CD14-positive monocyte (primary cell): ENCODE measurements at regions not wholly inside any gene's neighbourhood (a gene's known extent, or its start where the extent isn't known, plus 50 kb on each side); places are given as distances from the start of the nearest gene placed in this dataset.

Experiments
- DNase-seq, 3 donors: peaks; one replicate each; pipeline ENCODE4 v3.0.0-alpha.2; 2011 to 2022
- H2AFZ ChIP-seq: 2 replicates; pipeline ENCODE4 v1.6.0; 2012; ENCODE audit warnings: mild to moderate bottlenecking, low read depth, low read length, inconsistent platforms; ENCODE audit not compliant: insufficient read depth, poor library complexity, severe bottlenecking
- H3K27ac ChIP-seq, 2 donors: 1 replicate in 1 of 2; 2 replicates in 1 of 2; pipeline ENCODE4 v1.5.1; 2012 to 2013; ENCODE audit warnings: low read length in 2 of 2, control low read depth in 1 of 2, inconsistent platforms in 1 of 2, low read depth in 1 of 2, mild to moderate bottlenecking in 1 of 2
- H3K27me3 ChIP-seq, 2 donors: one replicate each; pipeline versions ENCODE4 v1.6.0 to v1.6.1; 2011 to 2013; ENCODE audit warnings: low read length in 2 of 2; ENCODE audit not compliant: control insufficient read depth in 2 of 2, insufficient read depth in 2 of 2
- H3K36me3 ChIP-seq, 2 donors: replicated peaks in 1 of 2; 1 replicate in 1 of 2; 2 replicates in 1 of 2; pipeline versions ENCODE4 v1.5.1 to v1.6.1; 2012 to 2013; ENCODE audit warnings: low read length in 2 of 2, control low read depth in 1 of 2, inconsistent platforms in 1 of 2, mild to moderate bottlenecking in 1 of 2; ENCODE audit not compliant: insufficient read depth in 2 of 2, control insufficient read depth in 1 of 2
- H3K4me1 ChIP-seq, 2 donors: 1 replicate in 1 of 2; 2 replicates in 1 of 2; pipeline versions ENCODE4 v1.5.1 to v1.6.1; 2012 to 2013; ENCODE audit warnings: low read length in 2 of 2, control low read depth in 1 of 2, inconsistent platforms in 1 of 2, mild to moderate bottlenecking in 1 of 2, moderate library complexity in 1 of 2; ENCODE audit not compliant: insufficient read depth in 2 of 2, control insufficient read depth in 1 of 2
- H3K4me2 ChIP-seq: replicated peaks from 2 replicates; pipeline ENCODE3; 2012; ENCODE audit warnings: low read length, moderate library complexity, mild to moderate bottlenecking; ENCODE audit not compliant: poor library complexity, severe bottlenecking; ENCODE audit errors: extremely low read depth
- H3K4me3 ChIP-seq, 3 experiments: fragments of 200-600 bp in 1 of 3; sonication (generic) in 1 of 3; replicated peaks in 1 of 3; 1 replicate in 2 of 3; 2 replicates in 1 of 3; pipeline ENCODE4 v1.5.1; 2011 to 2013; ENCODE audit warnings: low read length in 3 of 3, mild to moderate bottlenecking in 3 of 3, control low read depth in 2 of 3, low read depth in 2 of 3, inconsistent platforms in 1 of 3, moderate library complexity in 1 of 3
- H3K79me2 ChIP-seq: 2 replicates; pipeline ENCODE4 v1.6.0; 2012; ENCODE audit warnings: mild to moderate bottlenecking, control low read depth, inconsistent platforms, low read length, moderate library complexity; ENCODE audit not compliant: insufficient read depth
- H3K9ac ChIP-seq: 2 replicates; pipeline ENCODE4 v1.6.0; 2017; ENCODE audit warnings: low read length, mild to moderate bottlenecking; ENCODE audit not compliant: insufficient read depth, poor library complexity, severe bottlenecking
- H3K9me3 ChIP-seq, 2 donors: replicated peaks in 1 of 2; 1 replicate in 1 of 2; 2 replicates in 1 of 2; pipeline versions ENCODE4 v1.5.1 to v1.6.1; 2012 to 2013; ENCODE audit warnings: low read length in 2 of 2, control low read depth in 1 of 2; ENCODE audit not compliant: control insufficient read depth in 1 of 2, insufficient read depth in 1 of 2
- H4K20me1 ChIP-seq: 2 replicates; pipeline ENCODE4 v1.6.0; 2012; ENCODE audit warnings: mild to moderate bottlenecking, low read length, control low read depth, moderate library complexity; ENCODE audit not compliant: insufficient read depth
- H3K27ac Mint-ChIP-seq, 7 donors: one replicate each; pipeline ENCODE4 v1.8.0; 2020; ENCODE audit warnings: mild to moderate bottlenecking in 7 of 7, mixed read lengths in 7 of 7, moderate library complexity in 6 of 7, inconsistent platforms in 2 of 7
- H3K27me3 Mint-ChIP-seq, 3 donors: one replicate each; pipeline ENCODE4 v1.8.0; 2021 to 2022; ENCODE audit warnings: low read depth in 3 of 3, mild to moderate bottlenecking in 3 of 3, mixed read lengths in 3 of 3, moderate library complexity in 3 of 3, inconsistent platforms in 1 of 3
- H3K36me3 Mint-ChIP-seq, 2 donors: one replicate each; pipeline ENCODE4 v1.8.0; 2020; ENCODE audit warnings: mixed read lengths in 2 of 2, inconsistent platforms in 1 of 2, mild to moderate bottlenecking in 1 of 2
- H3K4me1 Mint-ChIP-seq: one replicate; pipeline ENCODE4 v1.8.0; 2020; ENCODE audit warnings: mild to moderate bottlenecking, mixed read lengths
- H3K4me3 Mint-ChIP-seq, 2 donors: one replicate each; pipeline ENCODE4 v1.8.0; 2020; ENCODE audit warnings: mild to moderate bottlenecking in 2 of 2, mixed read lengths in 2 of 2, moderate library complexity in 1 of 2
- H3K9me3 Mint-ChIP-seq, 7 donors: one replicate each; pipeline ENCODE4 v1.8.0; 2020 to 2022; ENCODE audit warnings: mixed read lengths in 7 of 7, mild to moderate bottlenecking in 6 of 7, moderate library complexity in 6 of 7, inconsistent platforms in 2 of 7
- WGBS: methylation state at CpG from one replicate; pipeline ENCODE4 v1.1.5; 2013; ENCODE audit warnings: missing lambda C conversion rate; ENCODE audit not compliant: insufficient coverage; 5-methylcytosine and 5-hydroxymethylcytosine counted together
- intact Hi-C, 2 donors: fragments of 100-400 bp; cut with micrococcal nuclease; formaldehyde crosslinking; loops; one replicate each; pipeline versions ENCODE4 v1.15.0 to v1.15.1; 2023
- TF ChIP-seq, protein P1 (sequence below): fragments of 200-600 bp; IDR thresholded peaks from one replicate; pipeline ENCODE4 v1.8.0; 2022; ENCODE audit warnings: antibody characterized with exemption, mild to moderate bottlenecking

DNA sequence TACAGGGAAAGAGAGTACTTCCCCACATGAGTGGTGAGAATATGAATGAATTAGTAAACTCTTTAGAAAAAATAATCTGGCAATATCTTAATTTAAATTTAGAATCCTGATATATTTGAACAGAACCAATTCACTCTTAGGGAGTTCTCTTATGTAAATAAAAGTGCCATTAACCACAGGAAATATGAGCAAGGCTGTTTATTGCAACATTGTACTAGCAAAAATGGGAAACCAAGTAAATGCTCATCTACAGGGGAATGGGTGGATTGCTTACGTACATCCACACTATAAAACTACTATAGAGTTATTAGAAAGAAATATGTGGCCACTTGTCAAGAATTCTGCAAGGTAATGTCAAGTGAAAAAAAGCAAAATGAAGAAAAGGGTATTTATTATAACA, 274.5 kb downstream of the TLE1 start:
- Histone ChIP-seq H3K27ac (no peak overlapping the region), H3K9ac (no peak overlapping the region), H3K4me3 (no peak overlapping the region), H3K9me3 (no peaks in the 10 kb centered on the region), H4K20me1 (no peaks in the 10 kb centered on the region), H3K4me1 (peaks cover 7% of the 10 kb centered on the region in 2 donors), H3K27me3 (no peaks in the 10 kb centered on the region), H3K79me2 (no peaks in the 10 kb centered on the region), H2AFZ (no peak overlapping the region), H3K4me2 (no peak overlapping the region), H3K36me3 (no peaks in the 10 kb centered on the region)
- no peaks in the 10 kb centered on the region for H3K36me3 Mint-ChIP-seq
- peaks cover 7% of the 10 kb centered on the region for H3K4me1 Mint-ChIP-seq
- no peak overlapping the region for H3K27ac Mint-ChIP-seq
- DNase-seq, result peak in 1 of 3 donors; percentile 57
- peaks cover 0 to 5% (median 2%) of the 10 kb centered on the region in 7 donors for H3K9me3 Mint-ChIP-seq
- H3K27me3 Mint-ChIP-seq, result peaks cover 0 to 2% (median 0%) of the 10 kb centered on the region in 3 donors
- no peak overlapping the region for H3K4me3 Mint-ChIP-seq
- WGBS, result no CpG with 5 or more reads among the region's 1 CpG
- intact Hi-C loops, result no loop called here
- TF ChIP-seq, protein P1, sequence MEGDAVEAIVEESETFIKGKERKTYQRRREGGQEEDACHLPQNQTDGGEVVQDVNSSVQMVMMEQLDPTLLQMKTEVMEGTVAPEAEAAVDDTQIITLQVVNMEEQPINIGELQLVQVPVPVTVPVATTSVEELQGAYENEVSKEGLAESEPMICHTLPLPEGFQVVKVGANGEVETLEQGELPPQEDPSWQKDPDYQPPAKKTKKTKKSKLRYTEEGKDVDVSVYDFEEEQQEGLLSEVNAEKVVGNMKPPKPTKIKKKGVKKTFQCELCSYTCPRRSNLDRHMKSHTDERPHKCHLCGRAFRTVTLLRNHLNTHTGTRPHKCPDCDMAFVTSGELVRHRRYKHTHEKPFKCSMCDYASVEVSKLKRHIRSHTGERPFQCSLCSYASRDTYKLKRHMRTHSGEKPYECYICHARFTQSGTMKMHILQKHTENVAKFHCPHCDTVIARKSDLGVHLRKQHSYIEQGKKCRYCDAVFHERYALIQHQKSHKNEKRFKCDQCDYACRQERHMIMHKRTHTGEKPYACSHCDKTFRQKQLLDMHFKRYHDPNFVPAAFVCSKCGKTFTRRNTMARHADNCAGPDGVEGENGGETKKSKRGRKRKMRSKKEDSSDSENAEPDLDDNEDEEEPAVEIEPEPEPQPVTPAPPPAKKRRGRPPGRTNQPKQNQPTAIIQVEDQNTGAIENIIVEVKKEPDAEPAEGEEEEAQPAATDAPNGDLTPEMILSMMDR, result no peak

DNA sequence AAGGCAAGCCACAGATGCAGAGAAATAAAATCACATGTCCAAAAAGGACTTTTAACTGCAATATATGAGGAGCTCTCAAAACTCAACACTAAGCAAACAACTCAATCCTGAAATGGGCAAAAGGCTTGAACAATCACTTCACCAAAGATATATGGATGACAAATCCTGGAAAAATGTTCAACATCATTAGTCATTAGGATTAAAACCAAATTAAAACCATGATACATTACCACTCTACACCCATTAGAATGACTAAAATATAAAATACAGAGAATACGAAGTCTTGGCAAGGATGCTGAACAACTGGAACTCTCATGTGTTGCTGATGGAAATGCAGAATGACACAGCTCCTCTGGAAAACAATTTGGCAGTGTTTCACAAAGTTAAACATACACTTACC, 277.4 kb downstream of the TLE1 start:
- DNase-seq, result no peak
- Mint-ChIP-seq H3K4me1 (peaks cover 13% of the 10 kb centered on the region), H3K27ac (no peak overlapping the region), H3K27me3 (peaks cover 0 to 3% (median 0%) of the 10 kb centered on the region in 3 donors), H3K9me3 (peaks cover 0 to 4% (median 2%) of the 10 kb centered on the region in 7 donors), H3K36me3 (no peaks in the 10 kb centered on the region), H3K4me3 (no peak overlapping the region)
- Histone ChIP-seq H4K20me1 (no peaks in the 10 kb centered on the region), H3K27me3 (no peaks in the 10 kb centered on the region), H3K4me2 (no peak overlapping the region), H3K9me3 (no peaks in the 10 kb centered on the region), H3K4me1 (peaks cover 13 to 20% of the 10 kb centered on the region in 2 donors), H3K36me3 (no peaks in the 10 kb centered on the region), H3K4me3 (no peak overlapping the region), H2AFZ (no peak overlapping the region), H3K9ac (no peak overlapping the region), H3K27ac (no peak overlapping the region), H3K79me2 (no peaks in the 10 kb centered on the region)
- TF ChIP-seq, protein P1, result no peak
- intact Hi-C loops, result no loop called here
- WGBS, result no CpG with 5 or more reads among the region's 1 CpG
